T-helper 2 cell treated with Interferon-gamma antibody and Interleukin-4, amounts not matched to agents 100 ng/mL and 5 ng/mL, for 36 hours (primary cell): ENCODE measurements at regions not wholly inside any gene's neighbourhood (a gene's known extent, or its start where the extent isn't known, plus 50 kb on each side); places are given as distances from the start of the nearest gene placed in this dataset.
"Not testable (repeated sequence)": the region's sequence is repeated elsewhere in the genome, so short reads cannot be mapped to it uniquely, and the experiment has no call there.

Source experiments
- intact Hi-C: fragments of 100-400 bp; cut with micrococcal nuclease; formaldehyde crosslinking; loops from one replicate; pipeline ENCODE4 v1.15.1; 2023

- intact Hi-C loops, result not testable (repeated sequence)
Measured at GRCh38 chr16:79984149-79984548, 383.6 kb upstream of the MAF start.

GRCh38 chr16:79982862-79983261 is 382.3 kb upstream of the MAF start:
- intact Hi-C loops, result no loop called here

GRCh38 chr16:79982361-79982760 is 381.8 kb upstream of the MAF start:
- intact Hi-C loops, result no loop called here

- intact Hi-C loops, result no loop called here
Measured at GRCh38 chr16:79981814-79982213, 381.3 kb upstream of the MAF start.

- intact Hi-C loops, result no loop called here
Measured at GRCh38 chr16:79980650-79981521, 380.3 kb upstream of the MAF start.

- intact Hi-C loops, result no loop called here
Measured at GRCh38 chr16:79977940-79978836, 377.7 kb upstream of the MAF start.

GRCh38 chr16:79973320-79973719 is 372.8 kb upstream of the MAF start:
- intact Hi-C loops, result no loop called here

GRCh38 chr16:79972053-79972704 is 371.6 kb upstream of the MAF start:
- intact Hi-C loops, result no loop called here

GRCh38 chr16:79971237-79971572 is 370.7 kb upstream of the MAF start:
- intact Hi-C loops, result no loop called here

- intact Hi-C loops, result no loop called here
Measured at GRCh38 chr16:79970551-79971236, 370.2 kb upstream of the MAF start.

- intact Hi-C loops, result no loop called here
Measured at GRCh38 chr16:79970087-79970486, 369.6 kb upstream of the MAF start.

GRCh38 chr16:79969458-79969857 is 368.9 kb upstream of the MAF start:
- intact Hi-C loops, result no loop called here

GRCh38 chr16:79966226-79966625 is 365.7 kb upstream of the MAF start:
- intact Hi-C loops, result no loop called here

GRCh38 chr16:79965718-79966117 is 365.2 kb upstream of the MAF start:
- intact Hi-C loops, result no loop called here

- intact Hi-C loops, result no loop called here
Measured at GRCh38 chr16:79964104-79964503, 363.6 kb upstream of the MAF start.

GRCh38 chr16:79962962-79963361 is 362.4 kb upstream of the MAF start:
- intact Hi-C loops, result no loop called here

GRCh38 chr16:79959226-79959625 is 358.7 kb upstream of the MAF start:
- intact Hi-C loops, result no loop called here

- intact Hi-C loops, result no loop called here
Measured at GRCh38 chr16:79954921-79955705, 354.6 kb upstream of the MAF start.

- intact Hi-C loops, result no loop called here
Measured at GRCh38 chr16:79950932-79951719, 350.6 kb upstream of the MAF start.

- intact Hi-C loops, result no loop called here
Measured at GRCh38 chr16:79949417-79949816, 348.9 kb upstream of the MAF start.
